Parathyroid adenoma (tissue), 2 donors: ENCODE measurements at regions not wholly inside any gene's neighbourhood (a gene's known extent, or its start where the extent isn't known, plus 50 kb on each side); places are given as distances from the start of the nearest gene placed in this dataset.

Experiments
- H2AFZ ChIP-seq: fragments of 300-600 bp; sonication (generic); one replicate; pipeline ENCODE4 v1.7.0; 2017; ENCODE audit warnings: antibody characterized with exemption, mild to moderate bottlenecking
- H3K27ac ChIP-seq: fragments of 300-600 bp; sonication (generic); one replicate; pipeline ENCODE4 v1.7.0; 2017
- H3K27me3 ChIP-seq: fragments of 300-600 bp; sonication (generic); one replicate; pipeline ENCODE4 v1.7.0; 2017; ENCODE audit warnings: low read length; ENCODE audit not compliant: control insufficient read depth, insufficient read depth
- H3K36me3 ChIP-seq: fragments of 300-600 bp; sonication (generic); one replicate; pipeline ENCODE4 v1.7.0; 2017; ENCODE audit warnings: low read length; ENCODE audit not compliant: control insufficient read depth, insufficient read depth
- H3K4me1 ChIP-seq: fragments of 300-600 bp; sonication (generic); one replicate; pipeline ENCODE4 v1.7.0; 2017; ENCODE audit warnings: control low read depth
- H3K4me2 ChIP-seq: fragments of 300-600 bp; sonication (generic); one replicate; pipeline ENCODE4 v1.7.0; 2017; ENCODE audit warnings: low read length
- H3K4me3 ChIP-seq: fragments of 300-600 bp; sonication (generic); one replicate; pipeline ENCODE4 v1.7.0; 2017; ENCODE audit warnings: low read depth, low read length
- H3K79me2 ChIP-seq: fragments of 300-600 bp; sonication (generic); one replicate; pipeline ENCODE4 v1.7.0; 2017; ENCODE audit warnings: control low read depth
- H3K9ac ChIP-seq: fragments of 300-600 bp; sonication (generic); one replicate; pipeline ENCODE4 v1.7.0; 2017; ENCODE audit warnings: mild to moderate bottlenecking
- H3K9me3 ChIP-seq: fragments of 300-600 bp; sonication (generic); one replicate; pipeline ENCODE4 v1.7.0; 2017; ENCODE audit warnings: low read length; ENCODE audit not compliant: control insufficient read depth
- CTCF ChIP-seq: fragments of 300-600 bp; sonication (generic); IDR thresholded peaks from one replicate; pipeline ENCODE4 v1.7.0; 2017; ENCODE audit warnings: antibody characterized with exemption, mild to moderate bottlenecking
- donor health status: primary hyperparathyroidism.

- Histone ChIP-seq H3K9ac (no peak overlapping the region), H2AFZ (no peak overlapping the region), H3K4me3 (no peak overlapping the region), H3K79me2 (no peaks in the 10 kb centered on the region), H3K27me3 (no peaks in the 10 kb centered on the region), H3K4me1 (no peaks in the 10 kb centered on the region), H3K36me3 (no peaks in the 10 kb centered on the region), H3K27ac (no peak overlapping the region), H3K4me2 (no peak overlapping the region), H3K9me3 (no peaks in the 10 kb centered on the region)
- TF ChIP-seq CTCF: no peak
These were observed 605.2 kb downstream of the CCDC171 start for GRCh38 chr9:16158093-16158492.

GRCh38 chr9:16161483-16161882 lies 608.6 kb downstream of the CCDC171 start:
- Histone ChIP-seq H2AFZ (no peak overlapping the region), H3K27me3 (no peaks in the 10 kb centered on the region), H3K4me1 (no peaks in the 10 kb centered on the region), H3K9me3 (no peaks in the 10 kb centered on the region), H3K27ac (no peak overlapping the region), H3K36me3 (no peaks in the 10 kb centered on the region), H3K79me2 (no peaks in the 10 kb centered on the region), H3K4me2 (no peak overlapping the region), H3K9ac (no peak overlapping the region), H3K4me3 (no peak overlapping the region)
- TF ChIP-seq CTCF: no peak

- Histone ChIP-seq H3K27ac (no peak overlapping the region), H2AFZ (no peak overlapping the region), H3K4me3 (no peak overlapping the region), H3K9me3 (no peaks in the 10 kb centered on the region), H3K27me3 (no peaks in the 10 kb centered on the region), H3K9ac (no peak overlapping the region), H3K36me3 (no peaks in the 10 kb centered on the region), H3K4me1 (no peaks in the 10 kb centered on the region), H3K79me2 (no peaks in the 10 kb centered on the region), H3K4me2 (no peak overlapping the region)
- no peak for TF ChIP-seq CTCF
These were observed 617.3 kb downstream of the CCDC171 start for GRCh38 chr9:16170119-16170518.

GRCh38 chr9:16171911-16172310 lies 619.1 kb downstream of the CCDC171 start:
- Histone ChIP-seq H3K9ac (no peak overlapping the region), H3K27me3 (no peaks in the 10 kb centered on the region), H3K4me1 (no peaks in the 10 kb centered on the region), H3K36me3 (no peaks in the 10 kb centered on the region), H3K4me3 (no peak overlapping the region), H3K9me3 (no peaks in the 10 kb centered on the region), H3K79me2 (no peaks in the 10 kb centered on the region), H3K4me2 (no peak overlapping the region), H3K27ac (no peak overlapping the region), H2AFZ (no peak overlapping the region)
- TF ChIP-seq CTCF: no peak

- H3K4me1 ChIP-seq: no peaks in the 10 kb centered on the region
- no peak for TF ChIP-seq CTCF
- no peaks in the 10 kb centered on the region for H3K27me3 ChIP-seq
- H3K9me3 ChIP-seq: no peaks in the 10 kb centered on the region
- no peak overlapping the region for H2AFZ ChIP-seq
- no peaks in the 10 kb centered on the region for H3K79me2 ChIP-seq
- H3K4me2 ChIP-seq: no peak overlapping the region
- no peaks in the 10 kb centered on the region for H3K36me3 ChIP-seq
- no peak overlapping the region for H3K4me3 ChIP-seq
- no peak overlapping the region for H3K27ac ChIP-seq
- no peak overlapping the region for H3K9ac ChIP-seq
These were observed 620.0 kb downstream of the CCDC171 start for GRCh38 chr9:16172796-16173195.
